ENCODE measurements at regions not wholly inside any gene's neighbourhood (a gene's known extent, or its start where the extent isn't known, plus 50 kb on each side); places are given as distances from the start of the nearest gene placed in this dataset.

DNA sequence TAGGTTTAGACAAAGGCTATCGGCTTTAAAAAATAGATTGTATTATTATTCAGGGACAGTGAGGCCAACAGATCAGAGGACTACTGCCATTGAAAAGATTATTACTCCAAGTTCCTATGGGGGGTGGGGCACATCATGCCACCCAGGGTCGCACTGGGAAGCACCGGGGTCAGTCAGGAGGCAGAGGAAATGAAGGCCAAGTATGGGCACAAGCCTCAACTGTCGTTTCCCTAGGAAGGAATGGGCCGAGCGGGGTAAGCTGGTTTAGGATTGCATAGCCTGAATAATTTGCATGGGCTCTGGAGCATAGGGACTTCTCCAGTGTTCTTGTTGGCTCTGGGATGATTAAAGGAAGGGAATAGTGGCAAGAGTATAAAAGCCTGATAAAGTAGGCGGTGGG, 205.3 kb downstream of the NOVA1 start:
- TF ChIP-seq, protein P1, sequence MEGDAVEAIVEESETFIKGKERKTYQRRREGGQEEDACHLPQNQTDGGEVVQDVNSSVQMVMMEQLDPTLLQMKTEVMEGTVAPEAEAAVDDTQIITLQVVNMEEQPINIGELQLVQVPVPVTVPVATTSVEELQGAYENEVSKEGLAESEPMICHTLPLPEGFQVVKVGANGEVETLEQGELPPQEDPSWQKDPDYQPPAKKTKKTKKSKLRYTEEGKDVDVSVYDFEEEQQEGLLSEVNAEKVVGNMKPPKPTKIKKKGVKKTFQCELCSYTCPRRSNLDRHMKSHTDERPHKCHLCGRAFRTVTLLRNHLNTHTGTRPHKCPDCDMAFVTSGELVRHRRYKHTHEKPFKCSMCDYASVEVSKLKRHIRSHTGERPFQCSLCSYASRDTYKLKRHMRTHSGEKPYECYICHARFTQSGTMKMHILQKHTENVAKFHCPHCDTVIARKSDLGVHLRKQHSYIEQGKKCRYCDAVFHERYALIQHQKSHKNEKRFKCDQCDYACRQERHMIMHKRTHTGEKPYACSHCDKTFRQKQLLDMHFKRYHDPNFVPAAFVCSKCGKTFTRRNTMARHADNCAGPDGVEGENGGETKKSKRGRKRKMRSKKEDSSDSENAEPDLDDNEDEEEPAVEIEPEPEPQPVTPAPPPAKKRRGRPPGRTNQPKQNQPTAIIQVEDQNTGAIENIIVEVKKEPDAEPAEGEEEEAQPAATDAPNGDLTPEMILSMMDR (IDR thresholded peaks at IDR 0.05; ENCODE audit: poor library complexity), result no peak
- TF ChIP-seq EZH2phosphoT487 (IDR thresholded peaks at IDR 0.05; ENCODE audit: low read depth, severe bottlenecking, unreplicated experiment), result no peak

Data from hepatocyte (in vitro differentiated cells).